ENCODE measurements at regions not wholly inside any gene's neighbourhood (a gene's known extent, or its start where the extent isn't known, plus 50 kb on each side); places are given as distances from the start of the nearest gene placed in this dataset.

DNA sequence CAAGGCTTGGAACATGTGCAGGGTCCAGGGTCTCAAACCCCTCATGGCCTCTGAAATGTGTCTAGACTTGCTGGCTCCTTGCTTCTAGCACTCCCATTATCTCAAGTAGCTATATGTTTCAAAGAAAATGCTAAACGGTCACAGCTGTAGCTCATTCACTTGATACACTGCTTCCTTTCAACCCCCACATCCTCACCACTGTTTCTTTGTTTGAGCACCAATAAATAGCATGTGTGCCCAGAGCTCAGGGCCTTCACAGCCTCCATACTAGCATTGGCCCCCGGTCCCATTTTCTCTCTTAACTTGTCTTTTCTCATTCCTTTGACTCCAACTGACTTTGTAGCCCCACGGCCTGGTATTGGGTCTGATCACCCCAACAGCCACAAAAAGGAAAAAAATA lies 801.8 kb downstream of the STIM2 start:
- intact Hi-C loops (cut with DNase I, micrococcal nuclease) = no loop called here
- H3K4me3 ChIP-seq = no peak overlapping the region
- TF ChIP-seq, protein P1, sequence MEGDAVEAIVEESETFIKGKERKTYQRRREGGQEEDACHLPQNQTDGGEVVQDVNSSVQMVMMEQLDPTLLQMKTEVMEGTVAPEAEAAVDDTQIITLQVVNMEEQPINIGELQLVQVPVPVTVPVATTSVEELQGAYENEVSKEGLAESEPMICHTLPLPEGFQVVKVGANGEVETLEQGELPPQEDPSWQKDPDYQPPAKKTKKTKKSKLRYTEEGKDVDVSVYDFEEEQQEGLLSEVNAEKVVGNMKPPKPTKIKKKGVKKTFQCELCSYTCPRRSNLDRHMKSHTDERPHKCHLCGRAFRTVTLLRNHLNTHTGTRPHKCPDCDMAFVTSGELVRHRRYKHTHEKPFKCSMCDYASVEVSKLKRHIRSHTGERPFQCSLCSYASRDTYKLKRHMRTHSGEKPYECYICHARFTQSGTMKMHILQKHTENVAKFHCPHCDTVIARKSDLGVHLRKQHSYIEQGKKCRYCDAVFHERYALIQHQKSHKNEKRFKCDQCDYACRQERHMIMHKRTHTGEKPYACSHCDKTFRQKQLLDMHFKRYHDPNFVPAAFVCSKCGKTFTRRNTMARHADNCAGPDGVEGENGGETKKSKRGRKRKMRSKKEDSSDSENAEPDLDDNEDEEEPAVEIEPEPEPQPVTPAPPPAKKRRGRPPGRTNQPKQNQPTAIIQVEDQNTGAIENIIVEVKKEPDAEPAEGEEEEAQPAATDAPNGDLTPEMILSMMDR (IDR thresholded peaks at IDR 0.05) = no peak
- ATAC-seq (no peak), DNase-seq (no peak)
- H3K4me1 ChIP-seq (ENCODE audit: low read depth) = no peaks in the 10 kb centered on the region
- H3K36me3 ChIP-seq (ENCODE audit: low read depth) = no peaks in the 10 kb centered on the region
- no peaks in the 10 kb centered on the region for H3K9me3 ChIP-seq

DNA sequence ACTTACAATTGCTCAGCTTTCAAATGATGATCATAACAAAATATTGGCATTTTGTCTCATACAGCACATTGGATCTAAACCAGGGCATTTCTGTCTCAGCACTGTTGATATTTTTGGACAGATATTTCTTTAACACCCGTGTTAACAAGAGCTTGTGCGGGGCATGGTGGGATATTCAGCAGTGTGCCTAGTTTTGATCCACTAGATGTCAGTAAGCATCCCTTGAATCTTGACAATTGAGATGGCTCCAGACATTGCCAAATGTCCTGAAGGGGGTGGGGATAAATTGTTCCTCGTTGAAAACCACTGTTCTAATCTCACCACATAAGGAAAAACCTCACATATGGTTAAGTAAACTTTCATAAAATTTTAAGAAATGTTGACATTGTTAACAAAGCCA lies 806.3 kb downstream of the STIM2 start:
- TF ChIP-seq, protein P1 (IDR thresholded peaks at IDR 0.05) = no peak
- intact Hi-C loops (cut with DNase I, micrococcal nuclease) = no loop called here
- H3K4me3 ChIP-seq = no peak overlapping the region
- no peaks in the 10 kb centered on the region for H3K4me1 ChIP-seq (ENCODE audit: low read depth)
- ATAC-seq (no peak), DNase-seq (no peak)
- no peaks in the 10 kb centered on the region for H3K36me3 ChIP-seq (ENCODE audit: low read depth)
- no peaks in the 10 kb centered on the region for H3K9me3 ChIP-seq

DNA sequence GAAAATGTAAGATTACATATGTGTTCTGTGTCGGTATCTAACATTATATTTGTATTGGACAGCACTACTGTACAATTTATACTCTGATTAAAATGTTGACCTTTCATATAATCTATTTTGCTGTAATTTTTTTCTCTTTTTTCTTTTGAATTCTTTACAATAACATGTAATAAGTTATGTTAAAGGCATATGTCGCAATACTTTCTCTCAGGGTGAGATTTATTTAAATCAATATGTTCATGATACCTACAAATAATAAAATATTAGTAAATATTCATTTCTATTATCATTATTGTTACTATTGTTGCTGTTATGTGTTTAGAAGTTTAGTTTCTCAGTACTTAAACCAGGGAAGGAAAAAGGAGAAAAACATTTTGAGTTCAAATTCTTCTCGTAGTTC lies 807.4 kb downstream of the STIM2 start:
- TF ChIP-seq, protein P1 (IDR thresholded peaks at IDR 0.05) = no peak
- DNase-seq (no peak), ATAC-seq (no peak)
- Histone ChIP-seq H3K4me3 (no peak overlapping the region), H3K36me3 (ENCODE audit: low read depth) (no peaks in the 10 kb centered on the region), H3K9me3 (no peaks in the 10 kb centered on the region), H3K4me1 (ENCODE audit: low read depth) (no peaks in the 10 kb centered on the region)
- intact Hi-C loops (cut with DNase I, micrococcal nuclease) = no loop called here

DNA sequence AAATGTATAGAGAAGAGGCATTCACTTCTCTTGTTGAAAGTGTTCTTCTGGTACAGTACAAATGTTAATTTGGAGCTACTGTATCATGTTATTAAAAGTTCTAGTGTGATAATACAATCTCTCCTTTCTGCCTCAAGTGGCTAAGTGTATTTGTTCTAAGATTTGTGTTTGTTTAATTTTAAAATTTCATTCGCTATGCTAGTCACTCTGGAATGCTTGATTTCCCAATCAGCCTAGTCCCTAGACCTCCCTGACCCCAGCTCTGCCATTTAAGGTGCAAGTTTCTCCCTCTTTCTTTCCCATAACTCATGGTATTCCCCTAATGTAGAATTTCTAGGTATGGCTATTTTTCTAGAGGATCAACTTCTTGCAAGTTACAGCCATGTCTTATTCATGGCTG lies 817.4 kb downstream of the STIM2 start:
- DNase-seq (no peak), ATAC-seq (no peak)
- no peaks in the 10 kb centered on the region for H3K9me3 ChIP-seq
- TF ChIP-seq, protein P1 (IDR thresholded peaks at IDR 0.05) = no peak
- intact Hi-C loops (cut with DNase I, micrococcal nuclease) = no loop called here
- H3K4me3 ChIP-seq = no peak overlapping the region
- no peaks in the 10 kb centered on the region for H3K4me1 ChIP-seq (ENCODE audit: low read depth)
- no peaks in the 10 kb centered on the region for H3K36me3 ChIP-seq (ENCODE audit: low read depth)

DNA sequence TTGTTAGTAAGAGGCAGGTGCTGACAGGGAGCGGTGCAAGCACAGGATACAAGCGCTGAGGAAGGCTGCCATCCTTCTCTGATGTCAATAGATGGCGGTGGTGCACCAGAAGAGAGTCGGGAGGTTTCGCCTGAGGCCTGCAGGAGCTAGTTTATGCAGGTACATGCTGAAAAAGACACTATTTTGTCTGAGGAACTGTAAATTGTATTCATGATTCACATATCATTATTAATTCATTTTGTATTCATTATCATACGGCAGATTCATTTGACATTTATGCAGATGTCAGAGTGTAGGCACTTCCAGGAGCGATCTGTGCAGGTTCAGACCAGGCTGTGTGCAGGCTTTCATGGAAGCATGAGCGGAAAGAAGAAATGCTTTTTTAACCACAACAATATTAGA lies 824.0 kb downstream of the STIM2 start:
- no peaks in the 10 kb centered on the region for H3K9me3 ChIP-seq
- ATAC-seq = peak; percentile 73
- H3K4me1 ChIP-seq (ENCODE audit: low read depth) = no peaks in the 10 kb centered on the region
- H3K4me3 ChIP-seq = no peak overlapping the region
- TF ChIP-seq, protein P1 (IDR thresholded peaks at IDR 0.05) = no peak
- peak in 1 of 3 donors; percentile 42 for DNase-seq
- H3K36me3 ChIP-seq (ENCODE audit: low read depth) = no peaks in the 10 kb centered on the region
- intact Hi-C loops (cut with DNase I, micrococcal nuclease) = no loop called here

DNA sequence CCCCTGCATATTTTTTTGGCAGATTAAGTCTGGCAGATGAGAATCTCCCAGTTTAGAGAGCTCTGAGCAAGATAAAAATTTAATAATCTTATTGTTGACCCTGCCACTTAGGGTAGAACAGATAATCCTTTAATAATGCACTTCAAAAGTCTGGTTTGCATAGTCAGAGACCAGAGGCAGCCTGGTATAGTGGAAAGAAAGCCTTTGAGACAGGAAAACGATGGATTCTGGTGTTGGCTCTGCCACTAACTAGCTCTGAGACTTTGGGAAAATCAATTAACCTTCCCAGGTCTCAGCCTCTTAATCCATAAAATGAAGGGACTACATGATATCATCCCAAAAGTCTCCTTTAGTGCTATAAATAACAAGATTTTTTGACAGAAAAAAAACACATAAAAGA lies 824.5 kb downstream of the STIM2 start:
- no peak for DNase-seq
- Histone ChIP-seq H3K9me3 (no peaks in the 10 kb centered on the region), H3K4me3 (no peak overlapping the region), H3K4me1 (ENCODE audit: low read depth) (no peaks in the 10 kb centered on the region), H3K36me3 (ENCODE audit: low read depth) (no peaks in the 10 kb centered on the region)
- TF ChIP-seq, protein P1 (IDR thresholded peaks at IDR 0.05) = no peak
- intact Hi-C loops (cut with DNase I, micrococcal nuclease) = no loop called here
- ATAC-seq = no peak

Data from mucosa of descending colon (tissue), 3 donors.